Neural crest cell (in vitro differentiated cells): ENCODE measurements at regions not wholly inside any gene's neighbourhood (a gene's known extent, or its start where the extent isn't known, plus 50 kb on each side); places are given as distances from the start of the nearest gene placed in this dataset.

Experiments
- DNase-seq: peaks from one replicate; pipeline ENCODE4 v3.0.0; 2021; ENCODE audit warnings: low read depth, mixed read lengths, low spot score
- H3K27ac Mint-ChIP-seq: one replicate; pipeline ENCODE4 v1.8.0; 2021; ENCODE audit warnings: mild to moderate bottlenecking, mixed read lengths; ENCODE audit not compliant: unreplicated experiment
- H3K27me3 Mint-ChIP-seq: 2 replicates; pipeline ENCODE4 v1.8.0; 2021; ENCODE audit warnings: low read depth, mild to moderate bottlenecking, mixed read lengths
- H3K36me3 Mint-ChIP-seq: 2 replicates; pipeline ENCODE4 v1.8.0; 2021; ENCODE audit warnings: low read depth, mild to moderate bottlenecking, mixed read lengths
- H3K4me1 Mint-ChIP-seq: 2 replicates; pipeline ENCODE4 v1.8.0; 2021; ENCODE audit warnings: mixed read lengths
- H3K4me3 Mint-ChIP-seq: one replicate; pipeline ENCODE4 v1.8.0; 2021; ENCODE audit warnings: mild to moderate bottlenecking, mixed read lengths
- H3K9me3 Mint-ChIP-seq: 2 replicates; pipeline ENCODE4 v1.8.0; 2021; ENCODE audit warnings: mixed read lengths
- CTCF ChIP-seq: fragments of 200-600 bp; sonication (generic); conservative IDR thresholded peaks from 2 replicates; pipeline ENCODE4 v1.5.0; 2021; ENCODE audit warnings: antibody characterized with exemption, mild to moderate bottlenecking

GRCh38 chr1:29835406-29835805, 599.1 kb downstream of the PTPRU start:
- H3K4me1 Mint-ChIP-seq, result no peaks in the 10 kb centered on the region
- H3K36me3 Mint-ChIP-seq, result no peaks in the 10 kb centered on the region
- H3K27me3 Mint-ChIP-seq, result peaks cover 10% of the 10 kb centered on the region
- H3K27ac Mint-ChIP-seq, result no peak overlapping the region
- H3K4me3 Mint-ChIP-seq, result no peak overlapping the region
- no peak for TF ChIP-seq CTCF
- no peak for DNase-seq
- H3K9me3 Mint-ChIP-seq, result no peaks in the 10 kb centered on the region

GRCh38 chr1:29833581-29833980, 597.3 kb downstream of the PTPRU start:
- Mint-ChIP-seq H3K9me3 (no peaks in the 10 kb centered on the region), H3K4me3 (no peak overlapping the region), H3K27me3 (peaks cover 15% of the 10 kb centered on the region), H3K4me1 (no peaks in the 10 kb centered on the region), H3K36me3 (no peaks in the 10 kb centered on the region), H3K27ac (no peak overlapping the region)
- no peak for DNase-seq
- no peak for TF ChIP-seq CTCF

DNA sequence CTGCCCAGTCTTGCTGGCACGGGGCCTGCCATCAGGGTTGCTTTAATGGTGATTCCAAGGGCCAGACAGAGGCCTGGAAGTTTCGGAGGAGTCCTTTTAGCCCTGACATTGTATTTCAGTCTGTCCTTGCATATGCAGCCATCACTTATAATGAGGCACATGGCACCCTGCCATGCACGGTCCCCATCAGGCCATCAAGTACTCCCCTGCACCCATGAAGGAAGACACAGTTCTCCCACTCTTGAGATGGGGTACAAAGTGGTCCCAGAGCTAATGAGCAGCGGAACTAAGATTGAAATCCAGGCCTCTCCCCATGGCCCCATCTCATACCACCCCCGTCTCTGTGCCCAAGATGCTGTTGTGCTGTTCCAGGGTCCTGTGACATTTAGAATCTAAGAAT, 596.6 kb downstream of the PTPRU start:
- no peak overlapping the region for H3K4me3 Mint-ChIP-seq
- no peaks in the 10 kb centered on the region for H3K9me3 Mint-ChIP-seq
- H3K27me3 Mint-ChIP-seq, result peaks cover 15% of the 10 kb centered on the region
- no peak for TF ChIP-seq CTCF
- no peak overlapping the region for H3K27ac Mint-ChIP-seq
- no peaks in the 10 kb centered on the region for H3K4me1 Mint-ChIP-seq
- no peak for DNase-seq
- no peaks in the 10 kb centered on the region for H3K36me3 Mint-ChIP-seq

DNA sequence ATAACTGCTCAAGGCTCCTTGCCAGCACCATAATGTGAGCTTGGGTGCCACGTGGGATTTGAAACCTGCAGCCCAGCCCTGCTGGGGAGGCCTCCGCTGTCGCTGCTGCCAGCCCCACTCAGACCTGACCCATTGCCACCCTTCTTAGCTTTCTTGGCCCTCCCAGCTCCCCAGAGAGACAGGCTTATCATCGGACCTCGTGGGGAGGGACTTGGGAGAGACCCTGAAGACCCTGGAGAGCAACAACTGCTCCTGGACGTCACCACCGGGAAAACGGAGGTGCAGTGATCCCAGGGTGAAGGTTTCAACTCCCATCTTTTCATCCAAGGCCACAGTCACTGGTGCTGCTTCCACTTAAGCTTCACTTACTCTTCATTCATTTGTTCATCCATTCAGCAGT, 596.1 kb downstream of the PTPRU start:
- no peak for TF ChIP-seq CTCF
- H3K27ac Mint-ChIP-seq, result no peak overlapping the region
- H3K4me1 Mint-ChIP-seq, result no peaks in the 10 kb centered on the region
- DNase-seq, result no peak
- peaks cover 15% of the 10 kb centered on the region for H3K27me3 Mint-ChIP-seq
- no peaks in the 10 kb centered on the region for H3K36me3 Mint-ChIP-seq
- H3K4me3 Mint-ChIP-seq, result no peak overlapping the region
- no peaks in the 10 kb centered on the region for H3K9me3 Mint-ChIP-seq

GRCh38 chr1:29831500-29832117, 595.3 kb downstream of the PTPRU start:
- Mint-ChIP-seq H3K4me1 (no peaks in the 10 kb centered on the region), H3K27ac (no peak overlapping the region), H3K9me3 (no peaks in the 10 kb centered on the region), H3K36me3 (no peaks in the 10 kb centered on the region), H3K27me3 (peaks cover 15% of the 10 kb centered on the region), H3K4me3 (no peak overlapping the region)
- TF ChIP-seq CTCF, result no peak
- DNase-seq, result no peak
